OCI-M1 (cell line): ENCODE measurements at regions not wholly inside any gene's neighbourhood (a gene's known extent, or its start where the extent isn't known, plus 50 kb on each side); places are given as distances from the start of the nearest gene placed in this dataset.
"Not testable (repeated sequence)": the region's sequence is repeated elsewhere in the genome, so short reads cannot be mapped to it uniquely, and the experiment has no call there.

Experiments
- DNase-seq: peaks from one replicate; lab custom pipeline; 2025; lab: John Stamatoyannopoulos, UW

DNA sequence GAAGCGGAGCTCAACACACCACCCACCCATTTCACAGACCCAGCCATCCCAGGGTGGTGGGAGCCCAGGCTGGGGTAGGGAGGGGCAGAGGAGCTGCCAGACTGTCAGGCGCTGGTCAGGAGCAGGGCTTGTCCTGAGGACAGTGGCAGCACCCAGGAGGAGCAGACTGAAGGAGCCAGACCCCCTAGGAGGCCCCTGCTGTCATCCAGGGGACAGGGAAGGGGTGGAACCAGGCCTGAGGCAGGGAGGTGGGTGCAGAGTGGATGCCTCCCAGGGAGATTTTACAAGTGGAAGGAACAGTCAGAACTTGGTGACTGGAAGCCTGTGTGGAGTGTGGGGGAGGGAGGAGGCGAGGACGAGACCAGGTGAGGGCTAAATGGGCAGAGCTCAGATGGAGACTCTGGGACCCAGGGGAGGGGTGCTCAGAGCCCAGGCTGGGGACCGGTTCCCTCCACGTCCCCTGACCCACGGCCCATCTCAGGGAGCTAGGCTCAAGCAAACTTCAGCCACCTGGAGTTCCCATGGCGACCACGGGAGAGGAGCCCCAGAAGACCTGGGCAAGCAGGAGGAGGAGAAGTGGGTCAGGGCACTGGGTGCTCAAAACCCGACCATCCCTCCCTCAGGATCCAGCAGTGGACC lies 215.4 kb downstream of the TBC1D2B start:
- not testable (repeated sequence) for DNase-seq

DNA sequence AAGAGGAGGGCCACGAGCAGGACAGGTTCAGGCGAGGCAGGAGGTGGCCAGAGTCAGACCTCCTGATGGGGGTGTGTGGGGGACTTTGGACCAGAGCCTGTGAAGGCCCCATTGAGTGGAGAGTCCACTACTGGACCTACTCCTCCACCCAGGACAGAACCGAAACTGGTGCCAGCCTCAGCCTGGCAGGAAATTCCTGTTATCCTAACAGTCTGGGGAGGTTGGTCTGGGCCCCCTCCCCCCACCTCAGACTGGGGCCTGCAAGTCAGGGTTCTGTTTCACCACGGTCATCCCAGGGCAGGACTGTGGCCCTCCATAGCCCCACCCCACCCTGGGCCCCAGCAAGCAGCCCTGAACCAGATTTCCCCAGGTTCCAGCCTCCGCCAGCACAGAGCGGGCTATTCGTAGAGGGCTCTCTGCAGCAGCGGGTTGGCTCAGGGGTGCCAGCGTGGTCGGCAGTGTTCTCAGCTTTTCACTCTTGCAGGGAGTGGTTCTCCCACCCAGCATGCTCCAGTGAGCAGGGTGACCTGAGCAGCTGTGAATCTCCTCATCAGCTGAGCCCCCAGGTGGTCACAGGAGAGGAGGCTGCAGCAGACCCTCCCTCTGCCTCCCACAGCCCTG lies 217.3 kb downstream of the TBC1D2B start:
- DNase-seq, result no peak

DNA sequence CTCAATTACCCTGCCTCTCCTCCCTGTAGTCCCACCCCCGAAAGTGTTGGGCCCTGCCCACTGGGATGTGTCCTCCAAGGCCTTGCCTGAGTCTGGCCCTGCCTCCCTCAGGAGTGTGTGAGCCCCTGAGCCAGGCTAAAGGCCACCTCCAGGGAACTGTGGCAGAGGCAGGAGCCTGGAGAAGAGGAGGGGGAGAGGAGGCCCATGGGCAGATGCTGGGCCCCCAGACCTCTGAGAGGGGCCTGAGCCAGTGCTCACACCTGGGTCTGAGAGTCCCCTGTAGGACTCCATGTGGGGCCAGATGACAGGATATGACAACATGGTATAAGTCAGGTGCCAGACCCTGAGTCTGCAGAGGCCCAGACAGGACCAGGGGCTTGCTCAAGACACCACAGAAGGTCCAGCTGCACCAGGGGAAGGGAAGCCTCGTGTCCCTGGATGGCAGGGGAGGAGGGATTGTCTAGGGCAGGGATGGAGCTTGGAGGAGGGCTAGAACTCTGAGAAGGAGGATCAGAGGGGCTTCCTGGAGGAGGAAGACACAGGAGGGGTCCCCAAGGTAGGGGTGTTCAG lies 217.9 kb downstream of the TBC1D2B start:
- DNase-seq, result no peak

DNA sequence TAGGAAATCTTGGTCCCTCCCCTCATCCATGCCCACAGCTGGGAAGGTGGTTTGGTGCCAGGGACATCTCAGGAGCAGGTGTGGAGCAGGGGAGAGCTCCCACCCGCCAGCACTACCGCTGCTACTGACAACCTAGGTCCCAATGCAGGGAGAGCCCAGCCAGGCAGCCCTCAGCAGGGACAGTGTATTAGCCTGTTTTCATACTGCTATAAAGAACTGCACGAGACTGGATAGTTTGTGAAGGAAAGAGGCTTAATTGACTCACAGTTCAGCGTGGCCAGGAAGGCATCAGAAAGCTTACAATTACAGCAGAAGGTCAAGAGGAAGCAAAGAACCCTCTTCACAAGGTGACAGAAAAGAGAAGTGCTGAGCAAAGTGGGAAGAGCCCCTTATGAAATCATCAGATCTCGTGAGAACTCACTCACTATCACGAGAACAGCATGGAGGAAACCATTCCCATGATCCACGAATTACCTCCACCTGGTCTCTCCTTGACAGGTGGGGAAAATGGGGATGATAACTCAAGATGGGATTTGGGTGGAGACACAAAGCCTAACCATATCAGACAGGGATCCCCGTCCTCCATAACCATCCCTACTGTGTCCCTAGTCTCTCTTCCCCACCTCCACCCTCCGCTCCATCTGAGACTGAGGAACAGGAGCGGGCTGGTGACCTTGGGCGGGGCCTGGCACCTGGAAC lies 218.6 kb downstream of the TBC1D2B start:
- DNase-seq, result peak; percentile 57

DNA sequence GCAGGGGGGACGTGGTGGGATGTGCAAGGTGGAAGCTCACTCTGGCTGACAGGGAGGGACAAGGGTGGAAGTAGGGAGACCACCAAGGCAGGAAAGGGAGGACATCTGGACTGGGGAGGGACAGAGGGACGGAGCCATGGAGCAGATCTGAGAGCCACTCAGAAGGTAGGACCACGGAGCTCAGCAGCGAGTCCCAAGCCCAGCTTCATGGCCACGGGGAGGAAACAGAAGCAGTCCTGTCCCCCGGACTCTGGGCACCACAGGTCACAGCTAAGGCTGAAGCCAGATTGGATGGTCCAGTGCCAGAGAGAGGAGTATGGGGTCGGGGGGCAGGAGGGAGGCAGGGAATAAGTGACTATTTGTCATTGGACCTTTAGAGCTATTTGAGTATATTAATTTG lies 220.1 kb downstream of the TBC1D2B start:
- no peak for DNase-seq

DNA sequence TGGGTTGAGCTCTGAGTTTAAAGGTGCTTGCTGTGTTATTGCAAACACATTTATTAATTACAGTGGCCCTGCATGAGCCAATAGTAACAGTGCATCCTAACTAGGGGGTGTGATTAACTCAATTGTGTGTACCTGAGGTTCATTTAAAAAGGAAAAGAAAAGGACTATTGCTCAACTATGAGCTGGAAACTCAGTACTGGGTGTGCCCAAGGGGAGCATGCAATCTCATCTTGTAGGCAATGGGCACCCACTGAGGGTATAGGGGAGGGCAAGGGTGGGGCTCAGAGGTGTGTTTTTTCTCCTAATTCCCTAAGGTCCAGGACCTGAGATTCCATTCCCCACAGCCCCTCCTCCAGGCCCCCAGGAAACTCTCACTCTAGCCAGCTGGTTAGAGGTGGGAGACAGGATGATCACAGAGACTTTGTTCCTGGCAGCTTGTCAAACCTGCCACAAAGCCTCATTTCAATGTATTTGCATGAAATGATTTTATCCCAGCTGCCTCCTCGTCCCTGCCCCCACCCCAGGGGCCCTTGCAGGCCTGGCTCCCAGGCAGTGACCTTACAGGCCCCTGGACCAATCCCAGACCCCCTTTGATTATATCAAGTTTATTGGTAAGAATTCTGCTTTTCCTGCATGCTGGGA lies 220.7 kb downstream of the TBC1D2B start:
- DNase-seq, result no peak

DNA sequence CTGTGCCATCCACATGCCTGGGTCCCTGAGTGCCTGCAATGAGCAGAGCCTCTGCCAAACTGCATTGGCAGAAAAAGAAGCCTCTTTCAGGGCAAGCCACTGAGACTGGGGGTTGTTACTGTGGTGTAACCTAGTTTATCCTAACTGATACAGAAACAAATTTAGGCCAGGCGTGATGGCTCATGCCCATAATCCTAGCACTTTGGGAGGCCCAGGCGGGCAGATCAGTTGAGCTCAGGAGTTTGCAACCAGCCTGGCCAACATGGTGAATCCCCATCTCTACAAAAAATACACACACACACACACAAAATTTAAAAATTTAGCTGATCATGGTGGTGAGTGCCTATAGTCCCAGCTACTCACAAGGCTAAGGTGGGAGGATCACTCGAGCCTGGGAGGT lies 221.6 kb downstream of the TBC1D2B start:
- no peak for DNase-seq

DNA sequence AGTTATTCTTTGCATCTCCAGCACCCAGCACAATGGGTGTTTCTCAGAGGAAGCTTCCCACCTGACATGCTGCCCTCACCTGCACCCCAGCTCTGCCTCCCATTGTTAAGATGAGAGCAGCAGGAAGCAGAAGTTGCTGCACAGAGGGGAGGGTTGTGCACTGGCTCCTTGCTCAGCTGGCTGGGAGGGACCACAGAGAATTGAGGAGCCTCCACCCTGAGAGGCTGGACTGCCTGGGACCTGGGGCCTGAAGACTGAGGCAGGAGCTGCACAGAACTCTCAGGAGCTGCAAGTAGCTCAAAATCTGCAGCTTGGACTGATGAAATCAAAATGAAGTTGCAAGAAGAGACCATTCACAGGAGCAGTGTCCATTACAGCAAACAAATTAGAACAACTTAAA lies 222.3 kb upstream of the LINGO1 start:
- DNase-seq, result no peak

DNA sequence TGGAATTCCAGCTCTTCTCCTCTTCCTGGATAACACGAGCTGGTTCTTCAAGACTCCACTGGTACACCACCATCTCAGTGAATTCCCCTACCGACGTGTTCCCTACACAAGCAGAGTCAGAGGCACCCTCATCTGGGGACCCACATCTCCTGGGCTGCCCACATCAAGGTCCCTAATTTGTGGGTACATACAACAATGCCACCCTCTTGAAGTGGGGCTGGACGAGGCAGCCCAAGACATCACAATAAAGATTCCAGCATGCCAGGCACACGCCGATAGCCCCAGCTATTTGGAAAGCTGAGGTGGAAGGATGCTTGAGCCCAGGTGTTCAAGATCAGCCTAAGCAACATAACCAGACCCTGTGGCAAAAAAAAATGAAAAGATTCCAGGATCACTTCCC lies 221.2 kb upstream of the LINGO1 start:
- DNase-seq, result no peak

DNA sequence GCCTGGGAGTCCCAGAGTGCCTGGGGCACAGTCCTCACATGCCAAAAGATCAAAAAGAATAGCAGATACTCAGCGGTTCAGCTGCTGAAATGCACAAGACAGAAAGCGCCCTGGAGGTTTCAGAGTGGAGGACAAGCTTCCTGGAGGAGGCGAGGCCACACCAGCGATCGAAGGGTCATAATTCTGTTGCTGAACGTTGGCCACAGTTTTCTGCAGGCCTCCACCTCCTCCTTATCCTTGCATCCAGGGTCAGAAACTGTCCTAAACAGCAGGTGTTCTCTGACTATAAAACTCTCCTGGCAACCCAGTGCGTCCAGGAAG lies 220.3 kb upstream of the LINGO1 start:
- no peak for DNase-seq

DNA sequence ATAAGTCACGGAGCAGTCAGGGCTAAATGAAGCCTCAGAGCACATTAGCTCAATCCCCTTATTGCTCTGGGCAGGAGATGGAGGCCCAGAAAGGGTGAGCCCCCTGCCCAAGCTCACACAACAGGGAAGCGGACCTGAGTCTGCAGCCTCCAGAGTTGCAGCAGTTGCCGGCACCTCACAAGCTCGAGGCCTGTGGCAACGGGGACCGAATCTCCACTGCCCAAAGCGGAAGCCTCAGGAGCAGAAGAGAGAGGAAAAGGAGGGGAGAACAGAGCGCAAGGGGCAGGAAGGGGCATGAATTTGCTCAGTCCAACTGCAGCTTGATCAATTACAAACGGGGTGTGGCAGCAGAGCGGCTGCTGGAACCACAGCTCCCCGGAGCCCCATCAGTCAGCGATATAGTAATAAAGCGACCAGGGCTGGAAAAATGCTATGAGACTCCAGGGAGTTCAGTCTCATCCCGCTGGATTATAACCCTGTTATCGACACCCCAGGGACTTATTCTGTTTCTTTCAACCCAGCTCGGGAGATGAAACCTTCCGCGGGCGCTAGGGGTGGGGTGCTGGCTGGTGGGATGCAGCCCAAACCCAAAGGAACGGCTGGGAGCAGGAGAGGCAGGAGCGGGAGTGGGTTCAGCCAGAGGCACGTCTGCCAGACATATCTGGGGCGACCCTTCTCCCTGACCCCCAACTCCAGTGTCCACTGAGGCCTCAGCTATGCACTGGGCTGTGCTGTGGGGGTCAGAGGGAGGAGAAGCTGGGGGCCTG lies 219.7 kb upstream of the LINGO1 start:
- DNase-seq, result no peak

DNA sequence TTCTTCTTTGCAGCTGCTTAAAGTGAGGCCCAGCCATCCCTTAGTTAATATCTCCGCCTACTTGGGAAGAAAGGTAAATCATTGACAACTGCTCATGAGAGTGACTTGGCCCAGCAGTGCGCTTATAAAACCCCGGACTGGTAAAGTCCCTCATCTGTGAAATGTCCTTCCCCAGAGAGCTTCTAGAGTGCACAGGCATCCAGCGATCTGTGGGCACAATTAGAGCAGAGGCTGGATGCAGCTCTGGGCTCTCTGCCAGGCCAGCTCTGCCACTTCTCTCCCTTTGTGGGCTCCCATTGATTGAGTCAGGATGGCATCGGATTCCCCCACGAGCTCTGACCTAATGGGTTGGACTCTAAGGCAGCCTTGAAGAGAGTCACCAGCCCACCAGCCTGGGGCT lies 219.0 kb upstream of the LINGO1 start:
- no peak for DNase-seq

DNA sequence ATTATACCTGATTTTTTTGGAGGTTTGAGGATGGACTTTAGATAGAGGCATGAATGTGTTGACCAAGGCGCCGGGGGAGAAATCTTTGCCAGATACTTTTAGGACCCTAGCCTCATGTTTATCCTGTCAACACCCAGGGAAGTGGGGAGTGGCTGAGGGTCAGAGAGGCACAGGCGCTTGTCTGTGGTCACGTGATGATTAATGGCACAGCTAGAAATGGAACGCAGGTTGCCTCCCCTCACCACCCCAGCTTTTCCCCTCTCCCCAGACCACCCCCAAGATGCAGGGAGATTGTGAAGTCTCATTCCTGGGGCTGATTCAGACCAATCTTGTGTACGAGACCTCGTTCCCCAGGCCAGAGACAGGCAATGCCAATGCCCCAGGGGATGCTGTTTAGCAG lies 218.4 kb upstream of the LINGO1 start:
- no peak for DNase-seq

DNA sequence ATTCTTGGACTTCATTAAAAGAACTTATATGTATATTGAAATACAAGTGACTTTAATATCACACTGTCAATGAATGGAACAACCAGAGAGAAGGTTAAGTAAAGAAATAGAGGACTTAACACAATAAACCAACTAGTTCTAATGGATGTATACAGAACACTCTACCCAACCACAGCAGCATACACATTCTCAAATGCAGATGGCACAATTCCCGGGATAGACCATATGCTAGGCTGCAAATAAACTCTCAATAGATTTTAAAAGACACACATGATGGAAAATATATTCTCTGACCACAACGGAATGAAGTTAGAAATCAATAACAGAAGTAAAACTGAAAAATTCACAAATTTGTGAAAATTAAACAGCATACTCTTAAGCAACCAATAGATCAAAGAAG lies 214.3 kb upstream of the LINGO1 start:
- DNase-seq, result no peak

DNA sequence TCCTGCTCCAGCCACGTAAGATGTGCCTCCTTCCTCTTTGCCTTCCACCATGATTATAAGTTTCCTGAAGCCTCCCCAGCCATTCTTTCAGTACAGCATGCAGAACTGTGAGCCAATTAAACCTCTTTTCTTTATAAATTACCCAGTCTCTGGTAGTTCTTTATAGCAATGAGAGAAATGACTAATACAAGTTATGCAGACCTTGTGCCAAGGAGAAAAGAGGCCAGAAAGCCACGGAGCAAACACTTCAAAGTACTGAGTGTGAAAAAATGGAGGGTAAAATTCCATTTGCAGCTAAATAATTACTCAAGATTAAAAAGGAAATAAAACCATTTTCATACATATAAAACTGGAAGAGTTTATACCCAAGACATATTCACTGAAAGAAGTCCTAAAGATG lies 213.6 kb upstream of the LINGO1 start:
- no peak for DNase-seq

DNA sequence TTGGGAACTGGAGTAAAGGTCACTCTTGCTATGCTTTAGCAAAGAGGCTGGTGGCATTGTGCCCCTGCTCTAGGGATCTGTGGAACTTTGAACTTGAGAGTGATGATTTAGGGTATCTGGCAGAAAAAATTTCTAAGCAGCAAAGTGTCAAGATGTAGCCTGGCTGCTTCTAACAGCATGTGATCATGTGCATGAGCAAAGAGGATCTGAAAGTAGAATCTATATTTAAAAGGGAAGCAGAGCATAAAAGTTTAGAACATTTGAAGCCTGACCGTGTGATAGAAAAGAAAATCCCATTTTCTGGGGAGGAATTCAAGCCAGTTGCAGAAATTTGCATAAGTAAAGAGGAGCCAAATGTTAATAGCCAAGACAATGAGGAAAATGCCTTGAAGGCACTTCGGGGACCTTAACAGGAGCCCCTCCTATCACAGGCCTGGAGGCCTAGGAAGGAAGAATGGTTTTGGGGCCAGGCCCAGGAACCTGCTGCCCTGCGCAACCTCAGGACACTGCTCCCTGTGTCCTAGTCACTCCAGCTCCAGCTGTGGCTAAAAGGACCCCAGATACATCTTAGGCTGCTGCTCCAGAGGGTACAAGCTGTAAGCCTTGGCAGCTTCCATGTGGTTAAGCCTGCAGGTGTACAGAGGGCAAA lies 212.2 kb upstream of the LINGO1 start:
- no peak for DNase-seq

DNA sequence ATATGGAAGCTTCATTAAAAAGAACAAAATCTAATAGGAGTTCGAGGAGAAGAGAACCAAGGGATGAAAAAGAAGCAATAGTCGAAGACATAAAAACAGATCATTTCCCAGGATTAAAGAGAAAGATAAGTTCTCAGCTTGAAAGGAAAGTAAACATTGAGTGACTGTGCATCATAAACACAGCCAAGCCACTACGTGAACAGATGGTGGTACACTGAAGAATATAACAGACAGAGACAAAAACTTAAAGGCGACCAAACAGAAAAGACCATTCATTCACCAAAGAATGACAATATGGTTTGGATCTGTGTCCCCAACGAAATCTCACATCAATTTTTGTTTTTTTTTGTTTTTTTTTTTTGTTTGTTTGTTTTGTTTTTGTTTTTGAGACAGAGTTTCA lies 210.8 kb upstream of the LINGO1 start:
- DNase-seq, result no peak

DNA sequence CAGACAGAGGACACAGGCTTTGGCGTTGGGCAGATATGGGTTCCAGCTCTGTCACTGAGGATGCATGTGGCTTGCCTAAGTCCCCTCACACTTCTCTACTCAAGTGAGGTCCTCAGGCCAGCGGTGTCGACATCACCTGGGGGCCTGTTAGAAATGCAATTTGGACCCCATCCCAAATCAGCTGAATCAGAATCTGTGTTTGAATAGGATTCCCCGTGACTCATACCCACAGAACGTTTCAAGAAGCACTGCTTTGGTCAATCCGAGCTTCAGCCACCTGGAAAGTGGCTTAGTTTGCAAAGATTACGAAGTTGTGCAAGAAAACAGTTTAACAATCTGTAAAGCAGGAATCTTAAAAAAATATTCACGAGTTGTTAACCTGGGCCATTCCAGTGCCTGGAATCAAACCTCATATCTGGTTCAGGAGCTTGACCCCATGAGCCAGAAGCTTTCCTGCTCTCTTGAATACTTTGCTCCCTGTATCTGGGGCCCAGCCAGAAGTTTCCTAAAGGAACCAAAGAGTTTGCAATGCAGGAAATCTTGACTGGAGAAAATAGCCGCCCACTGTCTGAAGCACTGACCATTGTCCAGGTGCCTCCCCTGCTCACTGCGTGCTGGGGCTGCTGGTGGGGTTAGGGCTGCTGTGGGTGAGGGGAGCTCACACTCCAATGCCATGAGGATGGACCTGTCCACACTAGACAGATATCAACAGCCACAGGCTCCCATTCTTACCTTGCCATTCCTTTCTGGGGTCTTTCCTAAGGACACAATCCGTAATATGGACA lies 208.5 kb upstream of the LINGO1 start:
- no peak for DNase-seq

DNA sequence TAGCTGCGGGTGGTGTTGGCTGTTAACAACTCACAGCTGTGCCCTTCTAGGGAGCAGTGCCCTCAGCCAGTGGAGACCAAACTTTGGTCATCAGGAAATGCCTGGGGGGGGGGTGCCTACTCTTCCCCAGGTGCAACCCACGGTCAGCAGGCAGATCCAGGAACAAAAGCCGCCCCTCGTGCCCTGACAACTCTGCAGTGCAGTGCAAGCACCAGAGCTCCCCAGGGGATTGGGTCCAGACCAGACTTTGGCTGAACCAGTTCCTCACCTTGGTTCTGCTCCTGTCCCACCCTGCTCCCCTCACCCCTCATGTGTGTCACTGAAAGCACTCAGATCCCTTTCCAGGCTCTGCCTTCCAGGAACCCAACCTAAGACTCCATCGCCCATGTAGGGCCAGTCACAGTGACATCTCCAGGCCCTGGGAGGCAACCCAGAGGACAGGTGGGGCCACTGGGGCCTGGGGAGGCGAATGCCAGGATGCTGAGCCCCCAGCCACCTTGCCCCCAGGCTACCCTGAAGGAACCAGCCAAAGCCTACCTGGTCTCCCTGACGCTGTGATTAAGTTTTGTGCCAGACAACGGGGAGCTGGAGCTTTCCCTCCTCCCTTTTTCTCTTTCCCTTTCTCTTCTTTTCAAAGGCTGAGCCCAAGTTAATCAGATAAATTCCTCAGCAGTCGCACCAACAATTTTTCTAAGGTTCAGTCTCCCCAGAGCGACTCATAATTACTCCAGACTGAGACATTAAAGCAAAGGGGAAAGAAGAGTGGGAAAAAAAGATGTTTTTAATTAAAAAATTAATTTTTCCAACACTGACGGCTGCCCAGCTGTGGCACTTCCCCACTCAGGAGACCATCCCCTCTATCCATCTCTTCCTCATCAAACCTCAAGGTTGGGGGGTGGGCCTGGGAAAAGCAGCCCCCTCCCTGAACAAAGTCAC lies 207.5 kb upstream of the LINGO1 start:
- DNase-seq, result no peak

DNA sequence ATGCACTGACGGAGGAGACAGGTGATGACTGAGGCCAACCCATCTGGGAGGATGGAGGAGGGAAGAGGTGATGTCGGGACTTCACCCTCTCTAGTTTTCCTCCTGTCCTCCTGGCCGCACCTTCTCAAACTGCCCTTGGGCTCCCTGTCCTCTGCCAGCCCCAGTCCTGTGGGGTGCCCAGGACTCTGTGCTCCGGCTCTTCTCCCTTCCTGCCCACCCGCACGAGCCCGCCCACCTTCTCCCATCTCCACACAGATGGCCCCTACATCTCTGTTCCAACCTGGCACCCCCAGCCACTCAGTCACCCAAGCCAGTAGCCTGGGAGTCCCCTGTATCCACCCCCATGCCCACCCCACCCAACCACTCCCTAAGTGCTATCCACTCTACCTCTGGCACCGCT lies 206.7 kb upstream of the LINGO1 start:
- no peak for DNase-seq
